ENCODE measurements at regions not wholly inside any gene's neighbourhood (a gene's known extent, or its start where the extent isn't known, plus 50 kb on each side); places are given as distances from the start of the nearest gene placed in this dataset.

DNA sequence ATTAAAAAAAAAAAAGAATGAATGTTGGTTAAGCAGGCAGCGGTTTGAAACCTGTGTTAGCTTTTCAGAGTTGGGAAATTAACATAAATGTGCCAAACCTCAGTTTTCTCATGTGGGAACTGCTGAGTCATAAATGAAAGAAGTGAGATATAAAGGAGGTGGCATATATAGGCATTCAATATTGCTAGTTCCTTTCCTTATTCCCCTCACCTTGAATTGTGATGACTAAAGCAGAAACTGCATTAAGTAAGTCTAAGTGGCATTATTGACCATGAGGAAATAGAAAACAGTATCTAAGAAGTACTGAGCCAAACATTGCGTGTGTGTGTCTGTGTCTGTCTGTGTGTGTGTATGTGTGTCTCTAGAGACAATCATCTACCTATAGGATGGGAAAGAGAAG lies 691.2 kb downstream of the TLR4 start:
- TF ChIP-seq, protein P1, sequence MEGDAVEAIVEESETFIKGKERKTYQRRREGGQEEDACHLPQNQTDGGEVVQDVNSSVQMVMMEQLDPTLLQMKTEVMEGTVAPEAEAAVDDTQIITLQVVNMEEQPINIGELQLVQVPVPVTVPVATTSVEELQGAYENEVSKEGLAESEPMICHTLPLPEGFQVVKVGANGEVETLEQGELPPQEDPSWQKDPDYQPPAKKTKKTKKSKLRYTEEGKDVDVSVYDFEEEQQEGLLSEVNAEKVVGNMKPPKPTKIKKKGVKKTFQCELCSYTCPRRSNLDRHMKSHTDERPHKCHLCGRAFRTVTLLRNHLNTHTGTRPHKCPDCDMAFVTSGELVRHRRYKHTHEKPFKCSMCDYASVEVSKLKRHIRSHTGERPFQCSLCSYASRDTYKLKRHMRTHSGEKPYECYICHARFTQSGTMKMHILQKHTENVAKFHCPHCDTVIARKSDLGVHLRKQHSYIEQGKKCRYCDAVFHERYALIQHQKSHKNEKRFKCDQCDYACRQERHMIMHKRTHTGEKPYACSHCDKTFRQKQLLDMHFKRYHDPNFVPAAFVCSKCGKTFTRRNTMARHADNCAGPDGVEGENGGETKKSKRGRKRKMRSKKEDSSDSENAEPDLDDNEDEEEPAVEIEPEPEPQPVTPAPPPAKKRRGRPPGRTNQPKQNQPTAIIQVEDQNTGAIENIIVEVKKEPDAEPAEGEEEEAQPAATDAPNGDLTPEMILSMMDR (IDR thresholded peaks at IDR 0.05; ENCODE audit: low read depth, low read length): no peak
- no peak for TF ChIP-seq POLR2A (IDR thresholded peaks at IDR 0.05; ENCODE audit: extremely low read depth, insufficient read length)
- TF ChIP-seq, protein P2, sequence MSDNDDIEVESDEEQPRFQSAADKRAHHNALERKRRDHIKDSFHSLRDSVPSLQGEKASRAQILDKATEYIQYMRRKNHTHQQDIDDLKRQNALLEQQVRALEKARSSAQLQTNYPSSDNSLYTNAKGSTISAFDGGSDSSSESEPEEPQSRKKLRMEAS (IDR thresholded peaks at IDR 0.05; ENCODE audit: low read depth, low read length): no peak
- TF ChIP-seq MYC (IDR thresholded peaks at IDR 0.05; ENCODE audit: low read depth, low read length): no peak
